ENCODE measurements at regions not wholly inside any gene's neighbourhood (a gene's known extent, or its start where the extent isn't known, plus 50 kb on each side); places are given as distances from the start of the nearest gene placed in this dataset.

- TF ChIP-seq CTCF (IDR thresholded peaks at IDR 0.05; ENCODE audit: low read depth, low read length) = no peak
- no peak for TF ChIP-seq POLR2A (IDR thresholded peaks at IDR 0.05; ENCODE audit: extremely low read depth, insufficient read length)
- no peak for TF ChIP-seq MYC (IDR thresholded peaks at IDR 0.05; ENCODE audit: low read depth, low read length)
Observed at GRCh38 chr7:66535414-66536329, 93.0 kb upstream of the KCTD7 start.
